IMR-90 (cell line): ENCODE measurements at regions not wholly inside any gene's neighbourhood (a gene's known extent, or its start where the extent isn't known, plus 50 kb on each side); places are given as distances from the start of the nearest gene placed in this dataset.

Source experiments
- BHLHE40 ChIP-seq: fragments of 150-350 bp; IDR thresholded peaks from 2 replicates; pipeline ENCODE4 v1.6.1; 2016; ENCODE audit warnings: mild to moderate bottlenecking, low read depth, low read length
- CEBPB ChIP-seq: IDR thresholded peaks from 2 replicates; pipeline ENCODE4 v1.6.1; 2012; ENCODE audit warnings: low read depth, low read length, improper control_type of control experiment
- CHD1 ChIP-seq: IDR thresholded peaks from 2 replicates; pipeline ENCODE4 v1.6.1; 2012; ENCODE audit warnings: low read depth, low read length, improper control_type of control experiment
- FOS ChIP-seq: fragments of 150-350 bp; IDR thresholded peaks from 2 replicates; pipeline ENCODE4 v1.6.1; 2016; ENCODE audit warnings: low read depth, low read length
- MAFK ChIP-seq: IDR thresholded peaks from 2 replicates; pipeline ENCODE4 v1.6.1; 2012; ENCODE audit warnings: low read depth, low read length, improper control_type of control experiment
- MAZ ChIP-seq: IDR thresholded peaks from 2 replicates; pipeline ENCODE4 v1.6.1; 2012; ENCODE audit warnings: low read depth, mild to moderate bottlenecking, low read length, improper control_type of control experiment, moderate library complexity, borderline replicate concordance
- POLR2A ChIP-seq: IDR thresholded peaks from 2 replicates; pipeline ENCODE4 v1.6.1; 2012; ENCODE audit warnings: mild to moderate bottlenecking, low read depth, low read length
- RAD21 ChIP-seq: IDR thresholded peaks from 2 replicates; pipeline ENCODE4 v1.6.1; 2012; ENCODE audit warnings: low read length, improper control_type of control experiment
- RCOR1 ChIP-seq: IDR thresholded peaks from 2 replicates; pipeline ENCODE4 v1.6.1; 2012; ENCODE audit warnings: mild to moderate bottlenecking, low read length, improper control_type of control experiment; ENCODE audit not compliant: insufficient replicate concordance
- RFX5 ChIP-seq: IDR thresholded peaks from 2 replicates; pipeline ENCODE4 v1.8.0; 2012; ENCODE audit warnings: low read depth, mild to moderate bottlenecking, low read length, moderate library complexity
- SMC3 ChIP-seq: fragments of 150-350 bp; IDR thresholded peaks from 2 replicates; pipeline ENCODE4 v1.6.1; 2016; ENCODE audit warnings: low read depth, mild to moderate bottlenecking, antibody characterized with exemption, low read length, moderate library complexity
- TF ChIP-seq, protein P1 (sequence below): fragments of 150-350 bp; IDR thresholded peaks from 2 replicates; pipeline ENCODE4 v1.6.1; 2017; ENCODE audit warnings: mild to moderate bottlenecking, antibody characterized with exemption, low read length, low read depth
- TF ChIP-seq, protein P2 (sequence below): conservative IDR thresholded peaks from 2 replicates; pipeline ENCODE4 v1.5.1; 2012; ENCODE audit warnings: mild to moderate bottlenecking, low read depth, low read length, improper control_type of control experiment
- TF ChIP-seq, protein P3 (sequence below): fragments of 150-350 bp; IDR thresholded peaks from 2 replicates; pipeline ENCODE4 v1.6.1; 2016; ENCODE audit warnings: low read depth, mild to moderate bottlenecking, low read length, moderate library complexity, borderline replicate concordance

DNA sequence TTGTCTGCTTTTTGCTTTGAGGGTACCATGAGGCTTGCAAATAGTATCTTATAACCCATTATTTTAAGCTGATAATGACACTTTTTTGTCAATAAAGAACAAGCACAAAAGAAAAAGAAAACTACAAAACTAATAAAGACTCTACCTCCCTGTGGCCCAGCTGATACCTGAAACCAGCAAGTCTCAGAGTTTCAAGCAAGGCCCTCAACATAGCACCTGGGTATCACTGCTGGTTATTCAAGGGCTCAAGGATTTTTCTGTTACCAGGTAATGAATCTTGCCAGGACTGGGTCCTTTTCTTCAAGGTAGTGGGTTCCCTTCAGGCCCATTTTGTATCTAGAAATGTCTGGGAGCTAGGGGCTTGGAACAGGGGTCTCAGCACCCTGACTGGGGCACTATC is 281.6 kb upstream of the C11orf87 start:
- TF ChIP-seq, protein P1, sequence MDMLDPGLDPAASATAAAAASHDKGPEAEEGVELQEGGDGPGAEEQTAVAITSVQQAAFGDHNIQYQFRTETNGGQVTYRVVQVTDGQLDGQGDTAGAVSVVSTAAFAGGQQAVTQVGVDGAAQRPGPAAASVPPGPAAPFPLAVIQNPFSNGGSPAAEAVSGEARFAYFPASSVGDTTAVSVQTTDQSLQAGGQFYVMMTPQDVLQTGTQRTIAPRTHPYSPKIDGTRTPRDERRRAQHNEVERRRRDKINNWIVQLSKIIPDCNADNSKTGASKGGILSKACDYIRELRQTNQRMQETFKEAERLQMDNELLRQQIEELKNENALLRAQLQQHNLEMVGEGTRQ: no peak
- TF ChIP-seq SMC3 (no peak), MAFK (no peak), CEBPB (no peak), BHLHE40 (no peak), POLR2A (no peak), RAD21 (no peak), RCOR1 (no peak), RFX5 (no peak), MAZ (no peak), CHD1 (no peak), FOS (no peak)
- TF ChIP-seq, protein P2, sequence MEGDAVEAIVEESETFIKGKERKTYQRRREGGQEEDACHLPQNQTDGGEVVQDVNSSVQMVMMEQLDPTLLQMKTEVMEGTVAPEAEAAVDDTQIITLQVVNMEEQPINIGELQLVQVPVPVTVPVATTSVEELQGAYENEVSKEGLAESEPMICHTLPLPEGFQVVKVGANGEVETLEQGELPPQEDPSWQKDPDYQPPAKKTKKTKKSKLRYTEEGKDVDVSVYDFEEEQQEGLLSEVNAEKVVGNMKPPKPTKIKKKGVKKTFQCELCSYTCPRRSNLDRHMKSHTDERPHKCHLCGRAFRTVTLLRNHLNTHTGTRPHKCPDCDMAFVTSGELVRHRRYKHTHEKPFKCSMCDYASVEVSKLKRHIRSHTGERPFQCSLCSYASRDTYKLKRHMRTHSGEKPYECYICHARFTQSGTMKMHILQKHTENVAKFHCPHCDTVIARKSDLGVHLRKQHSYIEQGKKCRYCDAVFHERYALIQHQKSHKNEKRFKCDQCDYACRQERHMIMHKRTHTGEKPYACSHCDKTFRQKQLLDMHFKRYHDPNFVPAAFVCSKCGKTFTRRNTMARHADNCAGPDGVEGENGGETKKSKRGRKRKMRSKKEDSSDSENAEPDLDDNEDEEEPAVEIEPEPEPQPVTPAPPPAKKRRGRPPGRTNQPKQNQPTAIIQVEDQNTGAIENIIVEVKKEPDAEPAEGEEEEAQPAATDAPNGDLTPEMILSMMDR: no peak
- TF ChIP-seq, protein P3, sequence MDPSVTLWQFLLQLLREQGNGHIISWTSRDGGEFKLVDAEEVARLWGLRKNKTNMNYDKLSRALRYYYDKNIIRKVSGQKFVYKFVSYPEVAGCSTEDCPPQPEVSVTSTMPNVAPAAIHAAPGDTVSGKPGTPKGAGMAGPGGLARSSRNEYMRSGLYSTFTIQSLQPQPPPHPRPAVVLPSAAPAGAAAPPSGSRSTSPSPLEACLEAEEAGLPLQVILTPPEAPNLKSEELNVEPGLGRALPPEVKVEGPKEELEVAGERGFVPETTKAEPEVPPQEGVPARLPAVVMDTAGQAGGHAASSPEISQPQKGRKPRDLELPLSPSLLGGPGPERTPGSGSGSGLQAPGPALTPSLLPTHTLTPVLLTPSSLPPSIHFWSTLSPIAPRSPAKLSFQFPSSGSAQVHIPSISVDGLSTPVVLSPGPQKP: no peak
